Activated CD4-positive, alpha-beta T cell treated with anti-CD3 and anti-CD28 coated beads, Interleukin-2, amount 10 ng/mL, durations not matched to agents 7 days and 5 days (primary cell): ENCODE measurements at regions not wholly inside any gene's neighbourhood (a gene's known extent, or its start where the extent isn't known, plus 50 kb on each side); places are given as distances from the start of the nearest gene placed in this dataset.
"Not testable (repeated sequence)": the region's sequence is repeated elsewhere in the genome, so short reads cannot be mapped to it uniquely, and the experiment has no call there.

Experiments
- CTCF ChIA-PET: fragments of 350-600 bp; sonication (Branson Sonifier 250); formaldehyde crosslinking; loops from one replicate; lab custom pipeline; 2021; ENCODE audit warnings: antibody characterized with exemption; lab: Charles Lee
- POLR2A ChIA-PET: fragments of 350-600 bp; sonication (Branson Sonifier 250); formaldehyde crosslinking; loops from one replicate; lab custom pipeline; 2021; ENCODE audit warnings: antibody characterized with exemption; lab: Charles Lee
- DNase-seq: peaks from one replicate; pipeline ENCODE4 v3.0.0-alpha.2; 2020
- H3K27ac Mint-ChIP-seq: one replicate; pipeline ENCODE4 v1.8.0; 2021; ENCODE audit warnings: mild to moderate bottlenecking, moderate library complexity, mixed read lengths
- H3K27me3 Mint-ChIP-seq: one replicate; pipeline ENCODE4 v1.8.0; 2021; ENCODE audit warnings: mixed read lengths
- H3K36me3 Mint-ChIP-seq: one replicate; pipeline ENCODE4 v1.8.0; 2021; ENCODE audit warnings: low read depth, mixed read lengths
- H3K4me1 Mint-ChIP-seq: one replicate; pipeline ENCODE4 v1.8.0; 2021; ENCODE audit warnings: mixed read lengths
- H3K4me3 Mint-ChIP-seq: one replicate; pipeline ENCODE4 v1.8.0; 2021; ENCODE audit warnings: mild to moderate bottlenecking, moderate library complexity, mixed read lengths
- H3K9me3 Mint-ChIP-seq: one replicate; pipeline ENCODE4 v1.8.0; 2021; ENCODE audit warnings: mixed read lengths

DNA sequence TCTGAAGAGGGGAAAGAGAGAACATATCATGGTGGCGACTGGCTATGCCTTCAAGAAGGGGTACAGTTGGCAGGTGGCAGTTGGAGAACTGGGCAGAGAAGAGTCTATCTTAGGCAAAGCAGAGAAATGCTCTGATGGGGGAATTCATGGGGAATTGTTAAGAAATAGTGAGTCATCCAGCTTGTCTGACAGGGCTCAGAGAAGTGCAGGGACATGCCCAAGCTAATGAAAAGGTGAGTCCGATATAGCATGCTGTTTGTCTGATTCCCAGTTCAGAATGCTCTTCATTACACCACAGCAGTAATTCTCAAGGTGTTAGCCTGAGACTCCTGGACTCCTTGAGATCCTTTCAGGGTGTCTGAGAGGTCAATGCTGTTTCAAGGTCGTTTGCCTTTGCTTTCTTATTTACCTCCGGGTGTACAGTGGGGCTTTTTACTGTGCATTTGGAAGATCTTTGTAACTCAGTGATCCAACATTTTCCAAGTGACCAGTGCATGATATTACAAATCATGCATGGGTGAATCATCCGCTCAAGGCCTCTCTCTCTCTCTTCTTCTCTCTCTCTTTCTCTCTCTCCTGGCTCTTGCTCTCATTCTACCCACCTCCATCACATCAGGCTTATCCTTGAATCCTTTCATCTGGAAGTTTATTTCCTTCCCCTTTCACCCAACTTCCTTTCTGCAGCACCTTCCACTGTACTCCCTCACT lies 51.5 kb upstream of the PAX8 start:
- H3K4me1 Mint-ChIP-seq, H3K27me3 Mint-ChIP-seq, POLR2A ChIA-PET, CTCF ChIA-PET, H3K4me3 Mint-ChIP-seq, H3K36me3 Mint-ChIP-seq, H3K9me3 Mint-ChIP-seq, H3K27ac Mint-ChIP-seq, DNase-seq: not testable (repeated sequence)

- H3K27ac Mint-ChIP-seq, POLR2A ChIA-PET, CTCF ChIA-PET, H3K36me3 Mint-ChIP-seq, H3K4me3 Mint-ChIP-seq, H3K27me3 Mint-ChIP-seq, DNase-seq, H3K9me3 Mint-ChIP-seq: not testable (repeated sequence)
- H3K4me1 Mint-ChIP-seq: peaks cover 12% of the 10 kb centered on the region
Observed at GRCh38 chr2:113328973-113329372, 50.3 kb upstream of the PAX8 start.

DNA sequence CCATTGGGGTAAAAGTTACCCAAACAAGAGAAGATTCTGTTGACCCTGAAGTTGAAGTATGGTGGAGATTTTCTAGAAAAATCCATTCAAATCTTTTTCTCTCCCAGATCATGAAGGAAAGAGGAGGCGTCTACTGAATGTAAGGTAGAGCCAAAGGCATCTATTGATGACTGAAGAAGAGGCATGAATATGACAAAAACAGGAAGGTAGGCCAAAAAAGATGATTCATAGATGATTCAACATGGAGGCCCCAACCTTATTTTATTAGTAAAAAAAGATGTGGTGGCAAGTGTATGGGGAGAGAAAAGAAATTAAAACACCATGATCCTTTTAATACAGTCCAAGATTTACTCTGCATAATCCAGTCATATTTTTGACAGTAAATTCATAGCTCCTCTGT lies 49.9 kb upstream of the PAX8 start:
- peaks cover 12% of the 10 kb centered on the region for H3K4me1 Mint-ChIP-seq
- H3K9me3 Mint-ChIP-seq, H3K4me3 Mint-ChIP-seq, CTCF ChIA-PET, DNase-seq, H3K27ac Mint-ChIP-seq, H3K27me3 Mint-ChIP-seq, H3K36me3 Mint-ChIP-seq, POLR2A ChIA-PET: not testable (repeated sequence)
